ENCODE measurements at regions not wholly inside any gene's neighbourhood (a gene's known extent, or its start where the extent isn't known, plus 50 kb on each side); places are given as distances from the start of the nearest gene placed in this dataset.

DNA sequence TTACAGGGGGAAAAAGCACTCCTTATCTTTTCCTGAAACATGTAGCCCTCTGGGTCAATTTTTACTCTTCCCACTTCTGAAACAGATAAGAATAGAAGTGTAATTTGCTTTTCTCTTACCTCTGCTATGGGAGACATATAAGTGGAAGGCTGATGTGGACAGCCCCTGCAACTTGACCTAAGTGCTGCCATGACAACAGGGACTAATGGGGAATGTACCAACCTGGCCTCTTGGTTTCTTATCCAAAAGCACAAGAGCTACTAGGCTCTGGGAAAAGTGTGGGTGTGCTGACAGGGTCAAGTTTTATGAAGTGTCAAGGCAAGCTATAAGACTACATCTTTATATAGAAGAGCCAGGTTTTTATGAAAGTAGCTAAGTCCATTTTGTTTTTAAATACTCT is 1246.5 kb downstream of the OTOL1 start:
- no peak for TF ChIP-seq EZH2 (IDR thresholded peaks at IDR 0.05; ENCODE audit: insufficient read depth, low read length)
- TF ChIP-seq, protein P1, sequence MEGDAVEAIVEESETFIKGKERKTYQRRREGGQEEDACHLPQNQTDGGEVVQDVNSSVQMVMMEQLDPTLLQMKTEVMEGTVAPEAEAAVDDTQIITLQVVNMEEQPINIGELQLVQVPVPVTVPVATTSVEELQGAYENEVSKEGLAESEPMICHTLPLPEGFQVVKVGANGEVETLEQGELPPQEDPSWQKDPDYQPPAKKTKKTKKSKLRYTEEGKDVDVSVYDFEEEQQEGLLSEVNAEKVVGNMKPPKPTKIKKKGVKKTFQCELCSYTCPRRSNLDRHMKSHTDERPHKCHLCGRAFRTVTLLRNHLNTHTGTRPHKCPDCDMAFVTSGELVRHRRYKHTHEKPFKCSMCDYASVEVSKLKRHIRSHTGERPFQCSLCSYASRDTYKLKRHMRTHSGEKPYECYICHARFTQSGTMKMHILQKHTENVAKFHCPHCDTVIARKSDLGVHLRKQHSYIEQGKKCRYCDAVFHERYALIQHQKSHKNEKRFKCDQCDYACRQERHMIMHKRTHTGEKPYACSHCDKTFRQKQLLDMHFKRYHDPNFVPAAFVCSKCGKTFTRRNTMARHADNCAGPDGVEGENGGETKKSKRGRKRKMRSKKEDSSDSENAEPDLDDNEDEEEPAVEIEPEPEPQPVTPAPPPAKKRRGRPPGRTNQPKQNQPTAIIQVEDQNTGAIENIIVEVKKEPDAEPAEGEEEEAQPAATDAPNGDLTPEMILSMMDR (IDR thresholded peaks at IDR 0.05; ENCODE audit: insufficient read depth, low read depth, low read length), result no peak
- no peak for FAIRE-seq
- Mint-ChIP-seq H3K4me1 (ENCODE audit: low read depth, unreplicated experiment) (peaks cover 6% of the 10 kb centered on the region), H3K27me3 (ENCODE audit: low read depth, unreplicated experiment) (no peaks in the 10 kb centered on the region), H3K36me3 (ENCODE audit: low read depth, unreplicated experiment) (no peaks in the 10 kb centered on the region), H3K9me3 (ENCODE audit: unreplicated experiment) (peaks cover 4% of the 10 kb centered on the region), H3K4me3 (ENCODE audit: unreplicated experiment) (no peak overlapping the region), H3K27ac (ENCODE audit: unreplicated experiment) (no peak overlapping the region)
- Histone ChIP-seq H3K4me3 (ENCODE audit: insufficient read depth, low read depth, low read length) (no peak overlapping the region), H3K79me2 (ENCODE audit: insufficient read depth, low read length) (no peaks in the 10 kb centered on the region), H3K36me3 (ENCODE audit: insufficient read depth, low read length) (no peaks in the 10 kb centered on the region), H3K27ac (ENCODE audit: low read depth, low read length) (no peak overlapping the region), H3K9me3 (ENCODE audit: insufficient read depth, low read depth, low read length) (no peaks in the 10 kb centered on the region), H3K4me1 (ENCODE audit: insufficient read depth, low read length) (no peaks in the 10 kb centered on the region), H3K9ac (ENCODE audit: low read length) (no peak overlapping the region), H3K27me3 (ENCODE audit: insufficient read depth, low read length) (no peaks in the 10 kb centered on the region), H4K20me1 (ENCODE audit: insufficient read depth, low read length) (no peaks in the 10 kb centered on the region), H3K4me2 (ENCODE audit: low read length) (no peak overlapping the region), H2AFZ (ENCODE audit: low read depth, low read length) (no peak overlapping the region)
- DNase-seq (ENCODE audit: low read depth), result no peak

DNA sequence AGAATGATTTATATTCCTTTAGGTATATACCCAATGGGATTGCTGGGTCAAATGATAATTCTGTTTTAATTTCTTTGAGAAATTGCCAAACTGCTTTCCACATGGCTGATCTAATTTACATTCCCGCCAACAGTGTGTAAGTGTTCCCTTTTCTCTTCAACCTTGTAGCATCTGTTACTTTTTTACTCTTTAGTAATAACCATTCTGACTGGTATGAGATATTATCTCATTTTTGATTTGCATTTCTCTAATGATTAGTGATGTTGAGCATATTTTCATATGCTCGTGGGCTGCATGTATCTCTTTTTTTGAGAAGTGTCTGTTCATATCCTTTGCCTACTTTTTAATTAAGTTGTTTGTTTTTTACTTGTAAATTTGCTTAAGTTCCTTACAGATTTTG is 1264.2 kb downstream of the OTOL1 start:
- no peak overlapping the region for H3K27ac Mint-ChIP-seq (ENCODE audit: unreplicated experiment)
- no peak overlapping the region for H3K4me3 Mint-ChIP-seq (ENCODE audit: unreplicated experiment)
- Histone ChIP-seq H3K27ac (ENCODE audit: low read depth, low read length) (no peak overlapping the region), H3K9me3 (ENCODE audit: insufficient read depth, low read depth, low read length) (no peaks in the 10 kb centered on the region), H3K4me2 (ENCODE audit: low read length) (no peak overlapping the region), H3K36me3 (ENCODE audit: insufficient read depth, low read length) (no peaks in the 10 kb centered on the region), H3K4me1 (ENCODE audit: insufficient read depth, low read length) (no peaks in the 10 kb centered on the region), H3K9ac (ENCODE audit: low read length) (no peak overlapping the region), H4K20me1 (ENCODE audit: insufficient read depth, low read length) (no peaks in the 10 kb centered on the region), H3K4me3 (ENCODE audit: insufficient read depth, low read depth, low read length) (no peak overlapping the region), H2AFZ (ENCODE audit: low read depth, low read length) (no peak overlapping the region), H3K79me2 (ENCODE audit: insufficient read depth, low read length) (no peaks in the 10 kb centered on the region), H3K27me3 (ENCODE audit: insufficient read depth, low read length) (no peaks in the 10 kb centered on the region)
- no peak for DNase-seq (ENCODE audit: low read depth)
- TF ChIP-seq EZH2 (IDR thresholded peaks at IDR 0.05; ENCODE audit: insufficient read depth, low read length), result no peak
- TF ChIP-seq, protein P1 (IDR thresholded peaks at IDR 0.05; ENCODE audit: insufficient read depth, low read depth, low read length), result no peak
- no peak for FAIRE-seq
- no peaks in the 10 kb centered on the region for H3K27me3 Mint-ChIP-seq (ENCODE audit: low read depth, unreplicated experiment)
- H3K9me3 Mint-ChIP-seq (ENCODE audit: unreplicated experiment), result no peaks in the 10 kb centered on the region
- no peaks in the 10 kb centered on the region for H3K36me3 Mint-ChIP-seq (ENCODE audit: low read depth, unreplicated experiment)
- no peaks in the 10 kb centered on the region for H3K4me1 Mint-ChIP-seq (ENCODE audit: low read depth, unreplicated experiment)

DNA sequence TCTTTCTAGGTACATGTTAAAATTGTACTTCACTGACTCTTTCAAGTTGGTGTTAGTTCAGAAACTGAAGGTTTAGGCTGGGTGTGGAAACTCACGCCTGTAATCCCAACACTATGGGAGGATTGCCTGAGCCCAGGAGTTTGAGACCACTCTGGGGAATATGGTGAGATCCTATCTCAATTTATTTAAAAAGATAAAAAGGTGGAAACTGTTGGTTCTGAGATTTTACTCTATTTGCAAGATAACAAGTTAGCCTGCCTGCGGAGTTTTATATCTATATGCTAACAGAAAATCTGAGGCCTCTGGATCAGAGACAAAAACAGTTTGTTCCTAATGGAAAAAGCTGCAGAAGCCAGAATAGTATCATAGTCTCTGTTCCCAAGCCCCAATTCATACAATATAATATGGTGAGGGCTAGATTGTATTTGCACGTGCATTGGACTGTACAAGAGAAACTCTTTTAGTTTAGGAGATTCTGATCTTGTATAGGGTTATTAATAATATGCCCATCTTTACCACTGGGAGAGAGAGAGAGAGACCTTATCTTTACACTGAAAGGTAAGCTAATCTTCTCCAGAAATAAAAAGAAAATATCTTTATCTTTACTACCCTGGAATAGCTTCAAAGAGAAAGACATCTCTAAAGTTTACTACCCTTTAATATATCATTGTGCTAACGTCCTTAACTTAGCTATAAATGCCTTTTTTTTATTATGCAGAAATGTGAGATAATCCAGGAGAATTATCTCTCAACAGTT is 1267.6 kb downstream of the OTOL1 start:
- H3K36me3 Mint-ChIP-seq (ENCODE audit: low read depth, unreplicated experiment), result no peaks in the 10 kb centered on the region
- no peaks in the 10 kb centered on the region for H3K9me3 Mint-ChIP-seq (ENCODE audit: unreplicated experiment)
- Histone ChIP-seq H3K36me3 (ENCODE audit: insufficient read depth, low read length) (no peaks in the 10 kb centered on the region), H2AFZ (ENCODE audit: low read depth, low read length) (no peak overlapping the region), H3K4me3 (ENCODE audit: insufficient read depth, low read depth, low read length) (no peak overlapping the region), H3K27me3 (ENCODE audit: insufficient read depth, low read length) (no peaks in the 10 kb centered on the region), H3K9ac (ENCODE audit: low read length) (no peak overlapping the region), H3K4me1 (ENCODE audit: insufficient read depth, low read length) (no peaks in the 10 kb centered on the region), H3K9me3 (ENCODE audit: insufficient read depth, low read depth, low read length) (no peaks in the 10 kb centered on the region), H3K79me2 (ENCODE audit: insufficient read depth, low read length) (no peaks in the 10 kb centered on the region), H3K4me2 (ENCODE audit: low read length) (no peak overlapping the region), H3K27ac (ENCODE audit: low read depth, low read length) (no peak overlapping the region), H4K20me1 (ENCODE audit: insufficient read depth, low read length) (no peaks in the 10 kb centered on the region)
- H3K4me3 Mint-ChIP-seq (ENCODE audit: unreplicated experiment), result no peak overlapping the region
- FAIRE-seq, result no peak
- no peak overlapping the region for H3K27ac Mint-ChIP-seq (ENCODE audit: unreplicated experiment)
- TF ChIP-seq, protein P1 (IDR thresholded peaks at IDR 0.05; ENCODE audit: insufficient read depth, low read depth, low read length), result no peak
- TF ChIP-seq EZH2 (IDR thresholded peaks at IDR 0.05; ENCODE audit: insufficient read depth, low read length), result no peak
- no peaks in the 10 kb centered on the region for H3K4me1 Mint-ChIP-seq (ENCODE audit: low read depth, unreplicated experiment)
- H3K27me3 Mint-ChIP-seq (ENCODE audit: low read depth, unreplicated experiment), result no peaks in the 10 kb centered on the region
- no peak for DNase-seq (ENCODE audit: low read depth)
